NCI-H748 (cell line): ENCODE measurements at regions not wholly inside any gene's neighbourhood (a gene's known extent, or its start where the extent isn't known, plus 50 kb on each side); places are given as distances from the start of the nearest gene placed in this dataset.

Experiments
- DNase-seq: peaks from one replicate; lab custom pipeline; 2025; ENCODE audit not compliant: unreplicated experiment; lab: John Stamatoyannopoulos, UW

DNA sequence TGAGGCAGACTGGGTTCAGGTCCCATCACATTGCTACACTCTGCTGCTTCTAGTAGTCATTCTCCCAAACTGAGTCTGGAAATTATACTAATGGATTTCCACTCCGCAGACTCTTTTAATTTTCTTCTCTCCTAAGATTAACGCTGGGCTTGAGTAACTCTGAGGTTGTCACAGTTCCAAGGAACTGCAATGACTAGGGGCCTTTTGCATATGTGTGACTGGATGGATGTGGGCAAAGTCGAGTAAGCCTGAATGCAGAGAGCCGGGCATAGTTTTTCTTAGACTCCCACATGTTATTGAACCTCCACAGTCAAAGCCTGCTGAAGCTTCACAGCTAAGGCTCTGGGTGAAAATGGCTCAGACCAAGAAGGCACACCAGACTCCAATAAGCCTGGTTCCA, 160.9 kb upstream of the PROX1 start:
- DNase-seq = no peak

DNA sequence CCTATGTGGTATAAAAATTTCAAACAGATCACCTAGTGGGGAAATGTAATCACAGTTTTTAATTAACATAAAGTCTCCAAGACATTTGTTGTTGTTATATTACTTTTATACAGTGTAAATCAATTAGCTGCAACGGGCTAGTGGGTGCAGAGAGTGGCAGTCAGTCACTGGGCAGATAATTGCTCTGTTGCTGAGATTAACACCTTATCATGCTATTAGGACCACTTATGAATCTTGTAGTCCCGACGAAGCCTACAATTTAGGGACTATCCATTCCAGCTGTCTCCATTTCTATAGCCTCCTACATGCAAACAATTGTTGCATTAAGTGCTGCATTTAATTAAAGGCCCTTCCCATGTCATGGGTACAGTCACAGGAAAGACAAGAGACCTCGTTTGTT, 158.9 kb upstream of the PROX1 start:
- DNase-seq = peak; percentile 89

- peak; percentile 13 for DNase-seq
Measured at GRCh38 chr1:213829780-213830179, 158.0 kb upstream of the PROX1 start.

GRCh38 chr1:213830371-213830770, 157.4 kb upstream of the PROX1 start:
- DNase-seq = no peak

- DNase-seq = no peak
Measured at GRCh38 chr1:213840575-213840974, 147.2 kb upstream of the PROX1 start.

DNA sequence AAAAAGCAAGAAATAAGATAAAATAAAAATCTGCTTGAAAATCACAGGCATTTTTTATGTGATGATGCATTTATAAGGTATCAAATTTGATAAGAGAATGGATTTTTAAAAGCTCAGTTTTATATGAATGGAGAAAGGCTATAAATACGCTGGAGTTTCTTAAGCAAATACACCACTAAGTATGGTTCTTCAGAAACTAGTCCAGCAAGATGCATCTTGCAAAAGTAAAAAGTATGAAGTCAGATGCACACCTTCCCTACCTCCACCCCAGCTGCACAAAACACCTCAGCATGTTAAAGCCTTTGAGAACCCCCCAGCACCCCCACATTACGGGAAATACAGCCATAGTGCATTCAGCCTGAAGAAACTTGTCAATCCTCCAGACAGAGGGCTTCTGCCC, 143.1 kb upstream of the PROX1 start:
- DNase-seq = no peak

- no peak for DNase-seq
Measured at GRCh38 chr1:213852107-213852506, 135.7 kb upstream of the PROX1 start.

GRCh38 chr1:213858581-213858980, 129.2 kb upstream of the PROX1 start:
- DNase-seq = peak; percentile 56

DNA sequence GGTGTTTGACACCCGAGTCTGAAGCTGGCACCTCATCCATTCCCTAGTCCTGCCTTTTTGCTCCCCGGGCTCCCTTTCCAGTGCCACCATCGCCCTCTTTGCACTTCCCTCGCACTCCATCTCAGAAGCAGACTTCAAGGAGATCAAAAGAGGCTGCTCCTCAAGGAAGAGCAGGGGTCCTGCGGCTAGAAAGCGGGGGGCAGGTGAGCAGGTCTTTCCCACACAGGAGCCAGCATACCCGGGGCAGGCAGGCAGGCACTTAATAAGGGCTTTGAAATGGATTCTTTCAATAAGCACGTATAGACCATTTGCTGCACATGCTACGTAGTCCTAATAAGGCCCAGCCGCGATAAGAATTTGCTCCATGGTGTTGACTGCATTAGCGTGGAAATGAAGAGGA, 125.9 kb upstream of the PROX1 start:
- no peak for DNase-seq

GRCh38 chr1:213864091-213864490, 123.7 kb upstream of the PROX1 start:
- peak; percentile 14 for DNase-seq

- no peak for DNase-seq
Measured at GRCh38 chr1:213868482-213868881, 119.3 kb upstream of the PROX1 start.

DNA sequence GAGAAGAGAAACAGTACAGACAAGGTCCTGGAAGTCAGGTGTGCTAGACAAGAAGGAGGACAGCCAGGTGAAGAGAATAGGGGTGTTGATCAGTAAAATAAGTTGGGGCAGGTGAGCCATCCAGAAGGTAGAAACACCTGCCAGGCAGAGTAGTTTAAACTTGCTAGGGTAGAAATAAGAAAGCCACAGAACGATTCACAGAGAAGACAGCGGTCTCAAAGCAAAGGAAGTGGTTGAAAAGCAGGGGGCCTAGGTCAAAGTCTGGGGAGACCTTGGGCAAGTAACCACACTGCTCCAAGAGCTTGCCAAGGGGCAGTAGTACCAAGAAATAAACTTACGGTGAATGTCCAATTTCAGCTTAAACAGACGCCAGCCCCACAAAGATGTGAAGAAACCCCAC, 116.6 kb upstream of the PROX1 start:
- DNase-seq = no peak

DNA sequence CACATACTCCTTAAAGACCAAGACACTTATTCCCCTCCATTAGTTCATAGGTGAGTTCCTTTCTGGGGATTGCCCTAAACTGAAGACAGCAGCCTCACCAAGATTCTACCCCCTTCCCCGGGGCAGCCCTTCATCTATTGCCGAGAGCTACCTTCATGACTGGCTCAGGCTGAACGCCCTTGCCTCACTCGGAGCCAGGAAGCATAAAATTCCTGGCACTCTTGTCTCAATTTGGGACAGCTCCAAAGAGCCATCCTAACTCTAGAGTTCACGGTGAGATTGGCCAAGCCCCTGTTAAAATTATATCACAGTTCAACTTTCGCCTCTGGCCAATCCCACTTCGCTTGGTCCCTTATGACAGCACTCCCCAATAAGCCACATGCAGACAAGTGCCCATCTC, 113.0 kb upstream of the PROX1 start:
- no peak for DNase-seq

GRCh38 chr1:213876531-213876930, 111.2 kb upstream of the PROX1 start:
- DNase-seq = no peak

GRCh38 chr1:213883618-213884017, 104.2 kb upstream of the PROX1 start:
- DNase-seq = no peak

DNA sequence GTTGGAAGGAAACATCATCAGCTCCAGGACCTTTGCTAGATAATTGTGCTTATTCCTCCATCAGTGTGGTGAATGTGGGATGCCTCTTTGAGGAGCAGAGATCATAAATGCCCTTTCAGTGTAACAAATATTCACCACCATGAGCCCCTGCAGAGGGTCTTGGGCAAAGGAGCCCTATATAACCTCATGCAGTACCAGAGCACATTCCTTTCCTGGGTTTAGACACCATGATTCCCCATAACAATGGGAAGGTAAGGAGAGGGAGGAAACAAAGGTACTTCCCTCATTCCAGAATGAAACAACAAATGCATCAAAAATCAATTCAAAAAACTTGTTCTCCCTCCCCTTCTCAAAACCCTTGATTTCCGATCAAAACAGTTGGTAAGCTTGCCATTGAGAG, 103.4 kb upstream of the PROX1 start:
- DNase-seq = no peak

DNA sequence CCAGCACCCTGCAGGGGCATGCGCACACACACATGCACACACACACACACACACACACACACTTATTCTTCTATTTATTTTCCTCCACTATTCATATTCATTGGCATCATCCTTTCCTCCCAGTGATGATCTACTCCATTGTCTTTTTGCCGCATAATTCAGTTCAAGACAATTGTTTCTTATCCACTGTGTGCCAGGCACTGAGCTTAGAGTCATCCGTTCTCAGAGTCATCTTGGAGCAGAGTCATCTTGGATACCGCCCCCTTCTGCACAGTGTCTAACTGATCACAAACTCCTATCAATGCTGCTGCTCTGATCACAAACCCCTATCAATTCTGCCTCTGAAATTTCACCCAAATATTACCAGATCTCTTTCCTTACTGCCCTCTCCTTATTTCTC, 102.8 kb upstream of the PROX1 start:
- DNase-seq = no peak

DNA sequence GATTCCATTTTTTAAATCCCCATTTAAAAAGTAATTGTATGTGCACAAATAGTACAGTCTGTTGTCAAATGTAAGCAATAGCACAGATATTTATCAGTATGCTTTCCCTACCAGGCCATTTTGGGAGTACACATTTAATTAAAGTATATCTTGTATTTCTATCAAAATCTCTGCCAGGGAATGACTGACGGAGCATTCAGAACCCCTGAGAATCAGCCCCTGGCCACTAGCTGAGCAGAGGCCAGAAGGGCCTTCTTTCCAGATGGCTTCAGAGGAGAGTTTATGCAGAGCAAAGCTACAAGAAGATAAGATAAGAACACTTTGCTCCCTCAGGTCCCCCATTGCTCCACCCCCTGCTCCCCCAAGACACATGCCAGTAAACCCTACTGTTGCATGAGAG, 99.9 kb upstream of the PROX1 start:
- no peak for DNase-seq

DNA sequence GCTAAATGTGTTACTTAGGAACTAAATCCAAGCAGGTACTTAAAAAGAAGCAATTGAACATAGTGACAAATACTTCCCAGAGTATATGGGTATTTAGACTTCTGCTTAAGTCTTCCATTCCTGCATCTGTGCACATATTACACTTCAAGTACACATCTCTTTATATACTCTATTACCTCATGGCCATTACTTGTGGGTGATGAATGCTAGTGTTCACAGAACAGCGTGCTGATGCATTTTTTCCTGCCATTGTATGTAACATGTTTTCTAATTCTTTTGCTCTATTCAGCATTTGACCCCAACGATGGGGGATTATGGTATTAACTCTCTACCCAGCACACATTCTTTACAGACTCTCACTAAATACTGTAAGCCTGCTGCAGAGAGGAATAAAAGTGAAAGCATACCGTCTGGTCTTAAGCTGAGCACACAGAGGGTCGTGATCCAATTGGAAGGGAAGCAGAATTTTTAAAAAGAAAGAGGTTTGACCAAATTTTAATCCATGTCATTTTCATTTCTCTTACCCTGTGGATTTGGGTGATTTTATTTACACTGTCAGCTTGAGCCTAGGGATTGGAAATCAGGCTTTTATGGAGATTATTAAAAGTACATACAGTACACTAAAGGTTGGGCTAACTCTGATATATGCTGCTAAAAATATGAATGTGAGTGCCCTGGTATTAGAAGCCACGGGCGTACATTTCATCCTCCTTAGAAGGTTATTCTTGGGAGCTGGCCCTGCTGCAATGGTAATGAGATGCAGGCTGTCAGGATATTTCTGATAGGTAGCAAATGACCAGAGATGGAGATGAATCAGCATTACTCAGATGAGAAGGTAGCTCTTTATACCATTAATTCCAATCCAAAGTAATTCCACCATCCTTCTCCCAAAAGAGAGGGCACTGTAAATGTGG, 95.5 kb upstream of the PROX1 start:
- no peak for DNase-seq

- no peak for DNase-seq
Measured at GRCh38 chr1:213898684-213899083, 89.1 kb upstream of the PROX1 start.

- DNase-seq = no peak
Measured at GRCh38 chr1:213899413-213899812, 88.4 kb upstream of the PROX1 start.

DNA sequence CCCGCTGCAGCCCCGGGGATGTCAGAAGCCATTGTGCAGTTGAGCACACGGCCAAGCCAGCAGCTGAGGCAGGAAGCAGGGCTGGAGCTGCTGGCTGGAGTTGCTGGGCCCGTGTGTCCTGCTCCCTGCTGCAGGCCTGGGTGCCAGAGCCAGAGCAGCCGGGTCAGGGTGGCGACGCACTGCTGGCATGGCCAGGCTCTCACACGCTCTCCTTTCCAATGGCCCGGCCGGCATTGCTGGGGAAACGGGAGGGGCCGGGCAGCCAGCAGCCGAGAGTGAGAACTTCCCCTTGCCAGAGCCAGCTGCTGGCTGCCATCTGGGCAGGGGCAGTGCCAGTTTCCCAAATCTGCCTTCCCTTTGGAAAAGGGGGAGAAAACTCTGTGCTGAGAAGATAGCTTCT, 82.4 kb upstream of the PROX1 start:
- no peak for DNase-seq

DNA sequence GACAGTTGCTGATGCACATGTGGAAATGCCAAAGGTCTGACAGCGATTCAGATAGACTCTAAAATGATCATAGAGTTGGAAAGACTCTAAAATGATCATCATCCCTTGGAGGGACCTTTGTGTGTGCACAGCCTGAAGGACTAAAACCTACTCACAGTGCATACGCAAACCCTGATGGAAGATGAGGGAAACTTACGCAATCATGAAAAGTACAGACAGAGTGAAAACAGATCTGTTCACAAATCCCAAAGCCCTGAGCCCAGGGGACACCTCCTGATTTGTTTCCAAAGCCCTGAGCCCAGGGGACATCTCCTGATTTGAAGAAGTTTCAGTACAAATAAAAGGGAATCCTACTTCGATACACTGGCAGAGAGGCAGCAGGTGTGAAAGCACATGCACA, 79.3 kb upstream of the PROX1 start:
- DNase-seq = no peak
